Neural crest cell (in vitro differentiated cells): ENCODE measurements at regions not wholly inside any gene's neighbourhood (a gene's known extent, or its start where the extent isn't known, plus 50 kb on each side); places are given as distances from the start of the nearest gene placed in this dataset.

Source experiments
- DNase-seq: peaks from one replicate; pipeline ENCODE4 v3.0.0; 2021; ENCODE audit warnings: low read depth, mixed read lengths, low spot score
- H3K27ac Mint-ChIP-seq: one replicate; pipeline ENCODE4 v1.8.0; 2021; ENCODE audit warnings: mild to moderate bottlenecking, mixed read lengths; ENCODE audit not compliant: unreplicated experiment
- H3K27me3 Mint-ChIP-seq: 2 replicates; pipeline ENCODE4 v1.8.0; 2021; ENCODE audit warnings: low read depth, mild to moderate bottlenecking, mixed read lengths
- H3K36me3 Mint-ChIP-seq: 2 replicates; pipeline ENCODE4 v1.8.0; 2021; ENCODE audit warnings: low read depth, mild to moderate bottlenecking, mixed read lengths
- H3K4me1 Mint-ChIP-seq: 2 replicates; pipeline ENCODE4 v1.8.0; 2021; ENCODE audit warnings: mixed read lengths
- H3K4me3 Mint-ChIP-seq: one replicate; pipeline ENCODE4 v1.8.0; 2021; ENCODE audit warnings: mild to moderate bottlenecking, mixed read lengths
- H3K9me3 Mint-ChIP-seq: 2 replicates; pipeline ENCODE4 v1.8.0; 2021; ENCODE audit warnings: mixed read lengths
- CTCF ChIP-seq: fragments of 200-600 bp; sonication (generic); conservative IDR thresholded peaks from 2 replicates; pipeline ENCODE4 v1.5.0; 2021; ENCODE audit warnings: antibody characterized with exemption, mild to moderate bottlenecking

GRCh38 chr13:67867206-67867605 lies 637.1 kb upstream of the PCDH9 start:
- no peak overlapping the region for H3K27ac Mint-ChIP-seq
- peaks cover 2% of the 10 kb centered on the region for H3K36me3 Mint-ChIP-seq
- H3K27me3 Mint-ChIP-seq, result no peaks in the 10 kb centered on the region
- no peak for DNase-seq
- H3K4me1 Mint-ChIP-seq, result no peaks in the 10 kb centered on the region
- no peak for TF ChIP-seq CTCF
- H3K4me3 Mint-ChIP-seq, result no peak overlapping the region
- peaks cover 12% of the 10 kb centered on the region for H3K9me3 Mint-ChIP-seq

- no peak for TF ChIP-seq CTCF
- peaks cover 4% of the 10 kb centered on the region for H3K9me3 Mint-ChIP-seq
- no peaks in the 10 kb centered on the region for H3K4me1 Mint-ChIP-seq
- H3K27ac Mint-ChIP-seq, result no peak overlapping the region
- DNase-seq, result no peak
- no peak overlapping the region for H3K4me3 Mint-ChIP-seq
- no peaks in the 10 kb centered on the region for H3K36me3 Mint-ChIP-seq
- no peaks in the 10 kb centered on the region for H3K27me3 Mint-ChIP-seq
Observed at GRCh38 chr13:67860315-67860714, 630.2 kb upstream of the PCDH9 start.

GRCh38 chr13:67859904-67860303 lies 629.8 kb upstream of the PCDH9 start:
- H3K27ac Mint-ChIP-seq, result no peak overlapping the region
- DNase-seq, result no peak
- no peaks in the 10 kb centered on the region for H3K27me3 Mint-ChIP-seq
- H3K9me3 Mint-ChIP-seq, result peaks cover 4% of the 10 kb centered on the region
- H3K4me3 Mint-ChIP-seq, result no peak overlapping the region
- H3K36me3 Mint-ChIP-seq, result no peaks in the 10 kb centered on the region
- no peak for TF ChIP-seq CTCF
- H3K4me1 Mint-ChIP-seq, result peaks cover 3% of the 10 kb centered on the region

DNA sequence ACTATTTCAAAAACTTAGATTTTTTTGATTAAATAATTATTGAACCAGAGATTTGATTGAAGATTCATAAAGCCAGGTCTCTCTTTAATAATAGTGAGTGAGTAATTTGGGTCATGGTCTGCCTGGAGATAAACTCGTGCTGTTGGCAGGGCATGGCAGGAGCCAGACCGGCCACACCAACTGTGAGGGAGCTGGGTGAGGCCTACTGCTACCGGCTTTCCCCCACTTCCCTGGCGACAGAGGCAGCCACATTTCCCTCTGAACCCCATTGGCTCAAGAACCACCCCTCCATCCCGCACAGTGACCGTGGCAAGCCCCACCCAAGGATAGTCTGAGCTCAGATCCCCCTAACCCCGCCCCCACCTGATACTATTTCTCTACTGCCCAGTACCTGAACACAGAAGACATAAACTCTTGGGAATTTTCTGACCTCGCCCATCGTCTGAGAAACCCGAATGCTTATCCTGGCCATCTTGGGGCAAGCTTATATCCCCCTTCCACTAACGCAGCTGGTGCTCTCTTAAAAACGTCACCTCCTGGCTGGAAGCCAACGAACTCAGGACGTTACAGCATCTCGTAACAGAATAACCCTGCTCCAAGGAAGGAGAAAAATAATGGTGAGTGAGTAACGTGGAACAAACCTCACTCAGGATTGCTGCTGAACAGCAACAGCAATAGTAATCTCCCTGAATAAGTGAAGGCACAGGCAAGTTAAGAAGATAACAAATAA lies 627.6 kb upstream of the PCDH9 start:
- H3K36me3 Mint-ChIP-seq, result no peaks in the 10 kb centered on the region
- peaks cover 4% of the 10 kb centered on the region for H3K9me3 Mint-ChIP-seq
- no peak for TF ChIP-seq CTCF
- no peak for DNase-seq
- peaks cover 4% of the 10 kb centered on the region for H3K4me1 Mint-ChIP-seq
- no peaks in the 10 kb centered on the region for H3K27me3 Mint-ChIP-seq
- no peak overlapping the region for H3K27ac Mint-ChIP-seq
- no peak overlapping the region for H3K4me3 Mint-ChIP-seq

GRCh38 chr13:67856955-67857354 lies 626.8 kb upstream of the PCDH9 start:
- H3K9me3 Mint-ChIP-seq, result peaks cover 1% of the 10 kb centered on the region
- no peaks in the 10 kb centered on the region for H3K36me3 Mint-ChIP-seq
- DNase-seq, result no peak
- H3K4me1 Mint-ChIP-seq, result peaks cover 4% of the 10 kb centered on the region
- no peak for TF ChIP-seq CTCF
- no peak overlapping the region for H3K4me3 Mint-ChIP-seq
- H3K27ac Mint-ChIP-seq, result no peak overlapping the region
- H3K27me3 Mint-ChIP-seq, result no peaks in the 10 kb centered on the region
